Tongue (tissue), 1 donor: ENCODE measurements at regions not wholly inside any gene's neighbourhood (a gene's known extent, or its start where the extent isn't known, plus 50 kb on each side); places are given as distances from the start of the nearest gene placed in this dataset.
"Not testable (repeated sequence)": the region's sequence is repeated elsewhere in the genome, so short reads cannot be mapped to it uniquely, and the experiment has no call there.

Experiments
- DNase-seq: peaks from one replicate; pipeline ENCODE4 v3.0.0-alpha.2; 2015

DNA sequence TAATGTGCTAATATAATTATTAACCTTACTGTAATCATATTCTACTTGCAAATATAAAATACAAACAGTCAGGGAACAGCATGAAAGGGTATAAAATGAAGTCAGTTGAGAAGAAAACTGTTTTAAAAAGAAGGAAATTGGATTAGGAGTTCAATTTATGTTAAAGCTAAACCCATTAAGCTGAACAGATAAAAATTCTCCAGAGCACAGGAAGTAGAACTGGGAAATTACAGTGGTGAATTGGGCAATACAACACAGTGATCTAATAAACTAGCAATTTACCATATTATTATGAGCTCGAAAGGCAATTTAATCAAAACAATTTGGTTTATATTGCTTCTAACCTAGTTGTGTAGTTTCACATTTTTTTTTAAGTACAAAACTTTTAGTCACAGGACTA lies 407.4 kb upstream of the RGS17 start:
- no peak for DNase-seq

GRCh38 chr6:153537422-153537821 lies 406.3 kb upstream of the RGS17 start:
- DNase-seq: no peak

GRCh38 chr6:153526479-153526878 lies 395.4 kb upstream of the RGS17 start:
- DNase-seq: no peak

GRCh38 chr6:153525998-153526397 lies 394.9 kb upstream of the RGS17 start:
- DNase-seq: no peak

GRCh38 chr6:153523390-153523789 lies 392.3 kb upstream of the RGS17 start:
- no peak for DNase-seq

DNA sequence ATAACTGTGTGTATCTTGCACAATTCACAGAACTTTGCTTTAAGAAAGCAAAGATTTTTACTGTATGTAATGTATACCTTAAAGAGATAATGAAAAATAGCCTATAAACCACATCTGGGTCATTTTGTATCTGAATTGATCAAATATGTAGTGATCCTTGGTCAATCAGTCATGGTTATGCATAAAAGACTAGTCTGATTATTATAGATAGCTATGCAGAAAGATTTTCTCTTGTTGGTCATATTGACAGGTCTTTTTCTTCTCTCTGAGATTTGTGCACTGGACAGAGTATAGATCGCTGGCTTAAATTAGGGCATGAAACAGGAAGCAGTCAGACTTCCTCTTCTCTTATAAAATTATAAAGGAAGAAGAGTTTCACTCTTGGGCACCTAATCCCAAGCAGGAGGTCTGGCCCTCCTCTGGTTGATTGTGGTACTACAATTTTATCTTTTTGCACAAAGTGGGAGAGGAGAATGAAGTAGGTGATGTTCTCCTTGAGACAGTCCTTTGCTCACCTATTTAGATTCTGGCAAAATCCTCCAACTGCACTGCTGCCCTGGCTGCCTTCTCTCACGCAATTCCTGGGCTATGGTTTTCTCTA lies 380.9 kb upstream of the RGS17 start:
- DNase-seq: peak; percentile 38

DNA sequence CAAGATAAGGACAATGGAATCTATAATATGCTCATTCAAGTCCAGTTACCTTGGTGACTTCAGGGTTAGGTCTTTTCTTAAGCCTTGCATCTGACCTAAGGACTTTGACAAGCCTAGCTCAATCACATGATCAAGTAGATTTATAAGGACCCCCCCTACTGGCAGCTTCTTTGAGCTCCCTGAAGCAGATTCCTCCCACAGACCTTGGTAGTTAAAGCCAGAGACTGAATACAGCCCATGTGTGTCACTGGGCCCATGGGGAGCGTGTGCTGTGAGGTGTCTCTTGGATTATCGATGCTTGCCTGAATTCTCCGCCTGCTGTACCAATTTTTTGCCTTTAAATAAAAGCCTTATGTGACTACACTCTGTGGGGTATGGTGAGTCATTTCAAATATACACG lies 372.7 kb upstream of the RGS17 start:
- DNase-seq: no peak

- DNase-seq: no peak
Observed at GRCh38 chr6:153493501-153493900, 362.4 kb upstream of the RGS17 start.

DNA sequence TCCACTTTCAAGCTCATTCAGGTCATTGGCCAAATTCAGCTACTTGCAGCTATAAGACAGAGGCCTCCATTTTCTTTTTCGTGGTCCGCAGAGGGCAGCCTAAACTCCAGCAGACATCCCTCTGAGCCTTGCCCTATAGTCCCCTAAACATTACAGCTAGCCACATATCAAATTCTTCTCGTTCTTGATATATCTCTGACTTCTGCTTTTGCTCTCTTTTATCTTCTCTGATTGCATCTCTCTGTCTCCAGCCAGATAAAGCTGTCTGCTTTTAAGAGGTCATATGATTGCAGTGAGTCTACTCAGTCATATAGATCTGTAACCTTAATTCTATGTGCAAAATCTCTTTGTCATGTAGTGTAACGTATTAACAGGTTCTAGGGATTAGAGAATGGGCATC lies 358.4 kb upstream of the RGS17 start:
- no peak for DNase-seq

- no peak for DNase-seq
Observed at GRCh38 chr6:153488267-153488666, 357.2 kb upstream of the RGS17 start.

DNA sequence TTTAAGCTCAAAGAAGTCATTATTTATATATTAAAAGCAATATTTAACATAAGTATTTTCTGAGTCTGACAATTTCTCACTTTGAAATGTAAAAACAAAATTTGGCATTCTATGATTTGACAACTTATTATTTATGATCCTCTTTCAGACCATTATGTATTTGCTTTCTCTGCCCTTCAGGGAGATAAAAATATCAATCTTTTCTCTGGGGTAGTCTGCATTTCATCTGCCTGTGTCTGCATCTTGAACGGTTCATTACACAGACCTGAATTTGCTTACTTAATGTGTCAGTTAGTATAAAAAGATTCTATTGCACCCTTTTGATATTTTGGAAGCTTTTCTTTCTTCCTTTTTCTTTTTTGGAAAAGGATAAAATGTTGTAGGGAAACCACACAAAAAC lies 354.0 kb upstream of the RGS17 start:
- no peak for DNase-seq

- DNase-seq: no peak
Observed at GRCh38 chr6:153484056-153484455, 353.0 kb upstream of the RGS17 start.

GRCh38 chr6:153476243-153476642 lies 345.2 kb upstream of the RGS17 start:
- no peak for DNase-seq

DNA sequence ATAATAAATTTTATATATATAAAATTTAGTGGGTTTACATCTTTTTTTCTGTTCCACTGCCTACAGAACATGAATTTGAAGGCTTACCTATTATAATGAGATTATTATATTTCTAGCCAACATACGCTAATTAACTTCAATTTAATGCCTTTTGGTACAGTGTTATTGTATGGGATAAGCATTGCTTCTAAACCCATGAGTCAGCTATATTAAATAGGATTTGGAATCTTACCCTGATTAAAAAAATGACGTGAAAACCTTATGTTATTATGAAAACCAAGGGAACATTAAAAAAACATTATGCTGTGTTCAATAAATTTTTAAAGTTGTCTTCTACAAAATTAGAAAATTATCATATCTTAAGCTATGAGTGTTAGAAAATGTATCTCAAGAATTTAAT lies 334.0 kb upstream of the RGS17 start:
- no peak for DNase-seq

DNA sequence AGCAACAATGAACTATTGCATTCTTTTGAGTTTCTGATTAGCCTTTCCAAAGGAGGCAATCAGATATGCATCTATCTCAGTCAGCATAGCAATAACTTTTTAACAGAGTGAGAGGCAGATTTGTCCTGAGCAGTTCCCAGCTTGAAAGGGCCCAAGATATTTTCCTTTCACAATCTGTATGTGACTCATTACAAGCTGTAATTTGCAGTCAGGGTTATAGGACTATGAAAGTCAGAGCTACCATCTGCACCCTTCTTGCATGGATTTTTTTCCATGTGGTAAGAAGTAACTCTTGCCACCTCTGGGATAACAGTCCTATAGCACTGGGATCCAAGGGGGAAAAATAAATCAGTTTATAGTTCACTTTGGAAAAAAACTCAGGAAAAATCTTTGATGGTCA lies 318.2 kb upstream of the RGS17 start:
- DNase-seq: no peak

GRCh38 chr6:153442749-153443148 lies 311.7 kb upstream of the RGS17 start:
- DNase-seq: not testable (repeated sequence)

DNA sequence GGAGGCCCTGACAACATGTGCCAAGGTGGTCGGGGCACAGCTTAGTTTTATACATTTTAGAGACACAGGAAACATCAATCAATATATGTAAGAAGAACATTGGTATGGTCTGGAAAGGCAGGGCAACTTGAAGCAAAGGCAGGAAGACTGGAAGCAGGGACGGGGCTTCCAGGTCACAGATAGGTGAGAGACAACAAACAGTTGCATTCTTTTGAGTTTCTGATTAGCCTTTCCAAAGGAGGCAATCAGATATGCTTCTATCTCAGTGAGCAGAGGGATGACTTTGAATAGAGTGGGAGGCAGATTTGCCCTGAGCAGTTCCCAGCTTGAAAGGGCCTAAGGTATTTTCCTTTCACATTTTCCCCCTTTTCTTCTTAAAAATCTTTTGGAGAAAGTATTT lies 311.0 kb upstream of the RGS17 start:
- no peak for DNase-seq

- no peak for DNase-seq
Observed at GRCh38 chr6:153437193-153437592, 306.1 kb upstream of the RGS17 start.

DNA sequence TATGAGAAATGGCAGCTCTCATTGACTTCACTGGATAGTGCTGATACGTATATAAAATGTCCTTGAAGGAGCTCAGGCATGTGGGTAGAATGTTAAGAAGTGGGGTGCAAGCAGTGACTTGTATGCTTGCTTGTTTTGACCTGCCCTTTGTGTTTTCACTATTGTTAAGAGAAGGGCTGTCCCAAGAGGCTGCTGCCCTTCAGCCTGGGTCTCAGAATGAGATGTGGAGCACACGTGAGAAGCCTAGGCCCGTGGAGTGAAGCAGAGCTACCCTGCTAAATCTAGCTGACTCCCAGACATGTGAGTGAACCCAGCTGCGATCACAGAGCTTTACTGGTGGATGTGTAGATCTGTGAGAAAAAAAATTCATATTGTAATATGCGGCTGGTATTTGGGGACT lies 305.3 kb upstream of the RGS17 start:
- no peak for DNase-seq

DNA sequence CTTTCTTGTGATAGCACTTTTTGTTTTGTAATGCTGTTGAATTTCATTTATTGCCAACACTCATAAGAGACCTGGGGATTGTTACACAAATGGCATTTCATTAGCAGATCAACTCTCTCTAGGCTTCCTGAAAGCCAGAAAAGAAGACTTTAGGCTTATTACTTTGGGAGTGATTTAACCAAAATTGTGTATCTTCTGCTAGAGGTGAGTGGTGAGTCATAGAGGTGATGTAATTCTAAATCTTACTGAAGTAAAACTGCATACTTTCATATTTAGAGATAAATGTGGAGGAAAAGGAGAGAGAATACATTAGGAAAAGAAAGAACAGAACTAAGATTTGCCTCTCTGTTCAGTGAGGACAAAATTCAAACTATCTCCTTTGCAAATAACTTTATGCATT lies 304.7 kb upstream of the RGS17 start:
- no peak for DNase-seq

GRCh38 chr6:153425536-153425935 lies 294.5 kb upstream of the RGS17 start:
- DNase-seq: no peak

DNA sequence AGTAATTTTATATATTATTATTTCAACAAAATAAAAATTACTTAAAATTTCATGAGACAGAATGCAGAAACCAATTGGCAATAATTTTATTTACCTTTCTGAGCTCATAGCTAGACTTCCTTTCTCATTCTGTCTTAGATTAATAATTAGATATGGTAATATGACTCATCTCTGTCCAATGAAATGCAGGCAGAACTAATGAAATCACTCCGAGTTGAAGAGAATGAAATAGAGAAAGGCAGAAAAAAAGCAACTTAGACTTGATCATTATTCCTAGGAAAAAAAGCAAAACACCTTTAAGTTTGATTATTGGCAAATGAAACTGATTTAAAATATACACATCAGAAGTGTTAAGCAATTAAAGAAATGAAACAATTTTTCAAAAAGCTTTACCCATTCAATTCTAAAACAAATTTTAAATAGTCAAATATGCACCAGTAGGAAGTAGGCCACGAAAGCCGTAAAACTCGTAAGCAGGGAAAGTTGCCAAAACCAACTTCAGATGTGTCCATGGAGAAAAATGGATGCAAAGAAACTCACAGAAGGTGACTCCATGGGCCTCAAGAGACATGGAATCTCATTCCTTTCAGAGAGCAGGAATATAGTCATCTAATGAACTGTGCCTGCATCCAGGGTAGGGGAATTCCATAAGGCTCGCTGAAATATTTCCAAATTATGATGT lies 293.8 kb upstream of the RGS17 start:
- no peak for DNase-seq

DNA sequence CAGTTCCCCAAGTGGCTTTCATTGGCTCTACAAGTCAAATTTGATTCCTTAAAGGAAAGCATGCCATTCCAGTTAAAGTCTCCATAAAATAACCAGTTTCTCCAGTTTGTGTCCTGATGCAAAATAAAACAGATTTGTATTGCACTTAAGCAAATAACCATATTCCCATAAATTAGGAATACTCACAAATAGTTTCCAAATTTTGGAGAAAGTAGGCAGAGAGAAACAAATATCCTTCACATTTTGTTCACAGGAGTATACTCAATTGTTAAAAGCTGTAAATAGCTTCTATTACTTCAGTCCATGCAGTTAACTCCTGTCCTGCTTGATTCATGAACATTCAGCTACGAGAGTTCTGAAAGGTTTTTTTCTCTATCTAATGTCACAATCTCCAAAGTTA lies 281.4 kb upstream of the RGS17 start:
- DNase-seq: no peak

- no peak for DNase-seq
Observed at GRCh38 chr6:153411070-153411648, 280.1 kb upstream of the RGS17 start.
